HEK293 (cell line): ENCODE measurements at regions not wholly inside any gene's neighbourhood (a gene's known extent, or its start where the extent isn't known, plus 50 kb on each side); places are given as distances from the start of the nearest gene placed in this dataset.

Source experiments
- CTCF ChIA-PET: fragments of 350-600 bp; formaldehyde crosslinking; extraction: SDS; loops from one replicate; lab custom pipeline; 2021; ENCODE audit warnings: antibody characterized with exemption; lab: Yijun Ruan, JAX
- POLR2A ChIA-PET: fragments of 300-600 bp; formaldehyde crosslinking; extraction: SDS; loops from one replicate; lab custom pipeline; 2020; ENCODE audit warnings: antibody characterized with exemption, inconsistent platforms; lab: Yijun Ruan, JAX
- H3K27ac ChIP-seq: fragments of 200-500 bp; sonication (Bioruptor generic); 2 replicates; pipeline ENCODE4 v1.5.1; 2014; ENCODE audit warnings: low read depth, low read length, control low read depth, inconsistent platforms; ENCODE audit errors: extremely low read depth
- H3K36me3 ChIP-seq, 2 experiments: fragments of 200-500 bp in 1 of 2; sonication (Bioruptor generic) in 1 of 2; 1 replicate in 1 of 2; 2 replicates in 1 of 2; pipeline ENCODE4 v1.5.1; 2014 to 2017; ENCODE audit warnings: inconsistent platforms in 2 of 2, low read length in 2 of 2; ENCODE audit not compliant: control insufficient read depth in 2 of 2, insufficient read depth in 1 of 2
- H3K4me1 ChIP-seq: fragments of 200-500 bp; sonication (Bioruptor generic); 2 replicates; pipeline ENCODE4 v1.5.1; 2014; ENCODE audit warnings: mild to moderate bottlenecking, low read length, inconsistent platforms; ENCODE audit not compliant: control insufficient read depth, insufficient read depth
- H3K4me3 ChIP-seq: 2 replicates; pipeline ENCODE4 v1.5.1; 2011; ENCODE audit warnings: low read depth, mild to moderate bottlenecking, control low read depth, low read length, moderate library complexity
- H3K9me3 ChIP-seq: fragments of 200-500 bp; sonication (Bioruptor generic); 2 replicates; pipeline ENCODE4 v1.5.1; 2014; ENCODE audit warnings: low read depth, low read length, inconsistent platforms; ENCODE audit not compliant: control insufficient read depth, insufficient read depth
- KLF17 ChIP-seq: fragments of 450-650 bp; formaldehyde crosslinking; IDR thresholded peaks from 2 replicates; pipeline ENCODE4 v1.5.1; 2016; ENCODE audit warnings: missing biosample characterization, missing genetic modification characterization
- ZBTB20 ChIP-seq: fragments of 450-650 bp; formaldehyde crosslinking; IDR thresholded peaks from 2 replicates; pipeline ENCODE4 v1.5.1; 2016; ENCODE audit warnings: missing biosample characterization, missing genetic modification characterization
- ZBTB26 ChIP-seq: fragments of 450-650 bp; formaldehyde crosslinking; optimal IDR thresholded peaks from 2 replicates; pipeline ENCODE3; 2016; ENCODE audit warnings: missing biosample characterization, mild to moderate bottlenecking, missing genetic modification characterization
- ZBTB7A ChIP-seq: fragments of 450-650 bp; formaldehyde crosslinking; IDR thresholded peaks from 2 replicates; pipeline ENCODE4 v1.5.1; 2016; ENCODE audit warnings: low read depth, missing biosample characterization, missing genetic modification characterization
- ZEB2 ChIP-seq: fragments of 450-650 bp; formaldehyde crosslinking; IDR thresholded peaks from 2 replicates; pipeline ENCODE4 v1.5.1; 2016; ENCODE audit warnings: missing biosample characterization, missing genetic modification characterization
- ZFHX2 ChIP-seq: fragments of 450-650 bp; formaldehyde crosslinking; conservative IDR thresholded peaks from 2 replicates; pipeline ENCODE4 v1.5.1; 2016; ENCODE audit warnings: missing biosample characterization, missing genetic modification characterization
- ZFP41 ChIP-seq: fragments of 450-650 bp; formaldehyde crosslinking; IDR thresholded peaks from 2 replicates; pipeline ENCODE4 v1.5.1; 2016; ENCODE audit warnings: missing biosample characterization, missing genetic modification characterization, borderline replicate concordance
- ZIC2 ChIP-seq: fragments of 450-650 bp; formaldehyde crosslinking; IDR thresholded peaks from 2 replicates; pipeline ENCODE4 v1.5.1; 2016; ENCODE audit warnings: missing biosample characterization, missing genetic modification characterization
- ZNF140 ChIP-seq: fragments of 450-650 bp; formaldehyde crosslinking; IDR thresholded peaks from 2 replicates; pipeline ENCODE4 v1.5.1; 2016; ENCODE audit warnings: missing biosample characterization, missing genetic modification characterization
- ZNF214 ChIP-seq: fragments of 450-650 bp; formaldehyde crosslinking; IDR thresholded peaks from 2 replicates; pipeline ENCODE4 v1.5.1; 2017; ENCODE audit warnings: missing biosample characterization, mild to moderate bottlenecking, missing genetic modification characterization, borderline replicate concordance
- ZNF292 ChIP-seq: fragments of 450-650 bp; formaldehyde crosslinking; IDR thresholded peaks from 2 replicates; pipeline ENCODE4 v1.5.1; 2016; ENCODE audit warnings: low read depth, missing biosample characterization, missing genetic modification characterization, borderline replicate concordance
- ZNF302 ChIP-seq: fragments of 450-650 bp; formaldehyde crosslinking; IDR thresholded peaks from 2 replicates; pipeline ENCODE4 v1.5.1; 2016; ENCODE audit warnings: missing biosample characterization, missing genetic modification characterization, low read depth
- ZNF404 ChIP-seq: fragments of 450-650 bp; formaldehyde crosslinking; IDR thresholded peaks from 2 replicates; pipeline ENCODE4 v1.5.1; 2017; ENCODE audit warnings: missing biosample characterization, missing genetic modification characterization
- ZNF626 ChIP-seq: fragments of 450-650 bp; sonication (Bioruptor Pico); formaldehyde crosslinking; IDR thresholded peaks from 2 replicates; pipeline ENCODE4 v1.5.1; 2018; ENCODE audit warnings: missing biosample characterization, missing genetic modification characterization, inconsistent platforms
- TF ChIP-seq, protein P1 (sequence below): fragments of 450-650 bp; formaldehyde crosslinking; IDR thresholded peaks from 2 replicates; pipeline ENCODE4 v1.5.1; 2016; ENCODE audit warnings: missing biosample characterization, missing genetic modification characterization
- TF ChIP-seq, protein P2 (sequence below): fragments of 450-650 bp; formaldehyde crosslinking; IDR thresholded peaks from 2 replicates; pipeline ENCODE4 v1.5.1; 2017; ENCODE audit warnings: missing biosample characterization, missing genetic modification characterization
- TF ChIP-seq, protein P3 (sequence below): fragments of 450-650 bp; formaldehyde crosslinking; IDR thresholded peaks from 2 replicates; pipeline ENCODE4; 2016; ENCODE audit warnings: missing biosample characterization, missing genetic modification characterization
- TF ChIP-seq, protein P4 (sequence below): fragments of 450-650 bp; formaldehyde crosslinking; IDR thresholded peaks from 2 replicates; pipeline ENCODE4 v1.5.1; 2016; ENCODE audit warnings: missing biosample characterization, missing genetic modification characterization

DNA sequence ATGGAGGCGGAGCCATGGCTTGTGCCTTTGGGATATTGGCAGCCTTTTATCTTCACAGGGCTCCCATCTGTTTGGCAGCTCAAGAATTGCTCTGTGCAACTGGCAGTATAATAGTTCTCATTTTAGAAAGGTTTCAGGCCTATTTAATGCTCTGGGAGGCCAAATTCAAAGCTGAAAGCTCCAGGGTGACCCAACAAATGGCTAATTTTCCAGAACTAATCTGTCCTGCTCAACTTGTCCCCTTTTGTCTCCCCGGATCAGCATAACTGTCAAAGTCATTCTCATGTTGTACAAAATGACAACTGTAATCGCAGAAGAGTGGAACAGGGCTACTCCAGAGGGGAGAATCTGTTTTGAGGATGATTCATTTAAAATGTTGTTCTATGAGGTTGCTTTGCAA is 52.6 kb upstream of the CXCL14 start:
- no peaks in the 10 kb centered on the region for H3K4me1 ChIP-seq
- CTCF ChIA-PET: no interaction called here
- no peak overlapping the region for H3K27ac ChIP-seq
- POLR2A ChIA-PET: no interaction called here
- no peak overlapping the region for H3K4me3 ChIP-seq
- no peaks in the 10 kb centered on the region for H3K9me3 ChIP-seq
- TF ChIP-seq, protein P1, sequence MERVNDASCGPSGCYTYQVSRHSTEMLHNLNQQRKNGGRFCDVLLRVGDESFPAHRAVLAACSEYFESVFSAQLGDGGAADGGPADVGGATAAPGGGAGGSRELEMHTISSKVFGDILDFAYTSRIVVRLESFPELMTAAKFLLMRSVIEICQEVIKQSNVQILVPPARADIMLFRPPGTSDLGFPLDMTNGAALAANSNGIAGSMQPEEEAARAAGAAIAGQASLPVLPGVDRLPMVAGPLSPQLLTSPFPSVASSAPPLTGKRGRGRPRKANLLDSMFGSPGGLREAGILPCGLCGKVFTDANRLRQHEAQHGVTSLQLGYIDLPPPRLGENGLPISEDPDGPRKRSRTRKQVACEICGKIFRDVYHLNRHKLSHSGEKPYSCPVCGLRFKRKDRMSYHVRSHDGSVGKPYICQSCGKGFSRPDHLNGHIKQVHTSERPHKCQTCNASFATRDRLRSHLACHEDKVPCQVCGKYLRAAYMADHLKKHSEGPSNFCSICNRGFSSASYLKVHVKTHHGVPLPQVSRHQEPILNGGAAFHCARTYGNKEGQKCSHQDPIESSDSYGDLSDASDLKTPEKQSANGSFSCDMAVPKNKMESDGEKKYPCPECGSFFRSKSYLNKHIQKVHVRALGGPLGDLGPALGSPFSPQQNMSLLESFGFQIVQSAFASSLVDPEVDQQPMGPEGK (tag by site-specific recombination): no peak
- no peak for TF ChIP-seq ZNF214
- no peak for TF ChIP-seq ZNF626 (tag by site-specific recombination)
- TF ChIP-seq ZFP41 (tag by site-specific recombination): no peak
- TF ChIP-seq, protein P2, sequence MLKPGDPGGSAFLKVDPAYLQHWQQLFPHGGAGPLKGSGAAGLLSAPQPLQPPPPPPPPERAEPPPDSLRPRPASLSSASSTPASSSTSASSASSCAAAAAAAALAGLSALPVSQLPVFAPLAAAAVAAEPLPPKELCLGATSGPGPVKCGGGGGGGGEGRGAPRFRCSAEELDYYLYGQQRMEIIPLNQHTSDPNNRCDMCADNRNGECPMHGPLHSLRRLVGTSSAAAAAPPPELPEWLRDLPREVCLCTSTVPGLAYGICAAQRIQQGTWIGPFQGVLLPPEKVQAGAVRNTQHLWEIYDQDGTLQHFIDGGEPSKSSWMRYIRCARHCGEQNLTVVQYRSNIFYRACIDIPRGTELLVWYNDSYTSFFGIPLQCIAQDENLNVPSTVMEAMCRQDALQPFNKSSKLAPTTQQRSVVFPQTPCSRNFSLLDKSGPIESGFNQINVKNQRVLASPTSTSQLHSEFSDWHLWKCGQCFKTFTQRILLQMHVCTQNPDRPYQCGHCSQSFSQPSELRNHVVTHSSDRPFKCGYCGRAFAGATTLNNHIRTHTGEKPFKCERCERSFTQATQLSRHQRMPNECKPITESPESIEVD: no peak
- no peak for TF ChIP-seq ZNF140 (tag by site-specific recombination)
- TF ChIP-seq ZFHX2 (tag by site-specific recombination): no peak
- no peak for TF ChIP-seq ZBTB26 (tag by site-specific recombination)
- TF ChIP-seq ZNF302 (tag by site-specific recombination): no peak
- TF ChIP-seq KLF17 (tag by site-specific recombination): no peak
- no peak for TF ChIP-seq ZEB2 (tag by site-specific recombination)
- no peak for TF ChIP-seq ZNF292 (tag by site-specific recombination)
- TF ChIP-seq ZNF404 (tag by site-specific recombination): no peak
- no peak for TF ChIP-seq ZBTB7A (tag by site-specific recombination)
- TF ChIP-seq, protein P3, sequence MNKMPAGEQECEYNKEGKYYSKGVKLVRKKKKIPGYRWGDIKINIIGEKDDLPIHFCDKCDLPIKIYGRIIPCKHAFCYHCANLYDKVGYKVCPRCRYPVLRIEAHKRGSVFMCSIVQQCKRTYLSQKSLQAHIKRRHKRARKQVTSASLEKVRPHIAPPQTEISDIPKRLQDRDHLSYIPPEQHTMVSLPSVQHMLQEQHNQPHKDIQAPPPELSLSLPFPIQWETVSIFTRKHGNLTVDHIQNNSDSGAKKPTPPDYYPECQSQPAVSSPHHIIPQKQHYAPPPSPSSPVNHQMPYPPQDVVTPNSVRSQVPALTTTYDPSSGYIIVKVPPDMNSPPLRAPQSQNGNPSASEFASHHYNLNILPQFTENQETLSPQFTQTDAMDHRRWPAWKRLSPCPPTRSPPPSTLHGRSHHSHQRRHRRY (tag by site-specific recombination): no peak
- no peak for TF ChIP-seq ZBTB20 (tag by site-specific recombination)
- TF ChIP-seq, protein P4, sequence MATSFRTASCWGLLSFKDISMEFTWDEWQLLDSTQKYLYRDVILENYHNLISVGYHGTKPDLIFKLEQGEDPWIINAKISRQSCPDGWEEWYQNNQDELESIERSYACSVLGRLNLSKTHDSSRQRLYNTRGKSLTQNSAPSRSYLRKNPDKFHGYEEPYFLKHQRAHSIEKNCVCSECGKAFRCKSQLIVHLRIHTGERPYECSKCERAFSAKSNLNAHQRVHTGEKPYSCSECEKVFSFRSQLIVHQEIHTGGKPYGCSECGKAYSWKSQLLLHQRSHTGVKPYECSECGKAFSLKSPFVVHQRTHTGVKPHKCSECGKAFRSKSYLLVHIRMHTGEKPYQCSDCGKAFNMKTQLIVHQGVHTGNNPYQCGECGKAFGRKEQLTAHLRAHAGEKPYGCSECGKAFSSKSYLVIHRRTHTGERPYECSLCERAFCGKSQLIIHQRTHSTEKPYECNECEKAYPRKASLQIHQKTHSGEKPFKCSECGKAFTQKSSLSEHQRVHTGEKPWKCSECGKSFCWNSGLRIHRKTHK (tag by site-specific recombination): no peak
- TF ChIP-seq ZIC2: no peak
- no peaks in the 10 kb centered on the region for H3K36me3 ChIP-seq
